HG03135 (cell line): ENCODE measurements at regions not wholly inside any gene's neighbourhood (a gene's known extent, or its start where the extent isn't known, plus 50 kb on each side); places are given as distances from the start of the nearest gene placed in this dataset.

Experiments
- ATAC-seq: cut with Tn5 transposase; IDR thresholded peaks from one replicate; pipeline ENCODE4 v1.9.1; 2021; ENCODE audit warnings: mild to moderate bottlenecking, moderate library complexity; ENCODE audit not compliant: unreplicated experiment

- ATAC-seq = no peak
Measured at GRCh38 chr9:95762322-95762721, 113.2 kb upstream of the ERCC6L2 start.

- no peak for ATAC-seq
Measured at GRCh38 chr9:95760791-95761190, 114.7 kb upstream of the ERCC6L2 start.

GRCh38 chr9:95757439-95757838 is 118.1 kb upstream of the ERCC6L2 start:
- no peak for ATAC-seq

- no peak for ATAC-seq
Measured at GRCh38 chr9:95756986-95757385, 118.5 kb upstream of the ERCC6L2 start.

- no peak for ATAC-seq
Measured at GRCh38 chr9:95756101-95756500, 119.4 kb upstream of the ERCC6L2 start.

GRCh38 chr9:95755421-95755730 is 120.1 kb upstream of the ERCC6L2 start:
- ATAC-seq = no peak

- no peak for ATAC-seq
Measured at GRCh38 chr9:95754533-95755420, 120.7 kb upstream of the ERCC6L2 start.

- ATAC-seq = no peak
Measured at GRCh38 chr9:95753762-95754465, 121.6 kb upstream of the ERCC6L2 start.

GRCh38 chr9:95752129-95752731 is 123.3 kb upstream of the ERCC6L2 start:
- ATAC-seq = no peak

- no peak for ATAC-seq
Measured at GRCh38 chr9:95751520-95751790, 124.0 kb upstream of the ERCC6L2 start.

GRCh38 chr9:95750725-95751519 is 124.6 kb upstream of the ERCC6L2 start:
- ATAC-seq = no peak

GRCh38 chr9:95749493-95749892 is 126.0 kb upstream of the ERCC6L2 start:
- no peak for ATAC-seq

GRCh38 chr9:95746408-95747180 is 128.9 kb upstream of the ERCC6L2 start:
- ATAC-seq = no peak

- no peak for ATAC-seq
Measured at GRCh38 chr9:95742821-95743220, 132.7 kb upstream of the ERCC6L2 start.

- no peak for ATAC-seq
Measured at GRCh38 chr9:95741631-95742030, 133.9 kb upstream of the ERCC6L2 start.

- ATAC-seq = no peak
Measured at GRCh38 chr9:95740217-95741004, 135.1 kb upstream of the ERCC6L2 start.

GRCh38 chr9:95738438-95738837 is 137.1 kb upstream of the ERCC6L2 start:
- no peak for ATAC-seq

GRCh38 chr9:95736891-95737522 is 138.5 kb upstream of the ERCC6L2 start:
- ATAC-seq = no peak

GRCh38 chr9:95736370-95736769 is 139.1 kb upstream of the ERCC6L2 start:
- ATAC-seq = no peak
